HepG2 (cell line): ENCODE measurements at regions not wholly inside any gene's neighbourhood (a gene's known extent, or its start where the extent isn't known, plus 50 kb on each side); places are given as distances from the start of the nearest gene placed in this dataset.

Experiments
- ATAC-seq: fragments of 200-7000 bp; cut with Tn5 transposase; 3 replicates; pipeline ENCODE4 v1.9.1; 2020; ENCODE audit warnings: mild to moderate bottlenecking, moderate library complexity
- BruUV-seq: library from RNA; stranded (reverse); fragments of 400-500 nt; replicated peaks from 2 replicates; lab custom pipeline; 2021; lab: Mats Ljungman, UMichigan
- CTCF ChIA-PET: fragments of 300-600 bp; formaldehyde crosslinking; extraction: SDS; loops from one replicate; lab custom pipeline; 2021; ENCODE audit warnings: low total read pairs, inconsistent platforms, low intra/inter-chr PET ratio; lab: Yijun Ruan, JAX
- POLR2A ChIA-PET: fragments of 350-600 bp; sonication (Branson Sonifier 250); formaldehyde crosslinking; loops from one replicate; lab custom pipeline; 2020; ENCODE audit warnings: antibody characterized with exemption, inconsistent platforms; lab: Yijun Ruan, JAX
- DNase-seq: peaks from one replicate; pipeline ENCODE4 v3.0.0-alpha.2; 2015; ENCODE audit warnings: low spot score
- FAIRE-seq: peaks from 3 replicates; lab custom pipeline; 2011; peaks lifted over from hg19 to GRCh38; lab: Jason Lieb, UNC
- H2AFZ ChIP-seq: one replicate; pipeline ENCODE4 v1.6.1; 2011; ENCODE audit warnings: low read length, inconsistent platforms
- H3K27ac ChIP-seq: fragments of 300-600 bp; 3 replicates; pipeline ENCODE4 v1.8.0; 2011; ENCODE audit warnings: mixed run types, mild to moderate bottlenecking, mixed read lengths, low read length, inconsistent platforms; ENCODE audit not compliant: insufficient read depth; ENCODE audit errors: extremely low read length
- H3K27me3 ChIP-seq, 2 experiments: fragments of 200-600 bp in 1 of 2; 2 replicates in 1 of 2; 3 replicates in 1 of 2; pipeline versions ENCODE4 v1.6.0 to v1.8.0; 2011; ENCODE audit warnings: low read length in 2 of 2, mild to moderate bottlenecking in 2 of 2, moderate library complexity in 2 of 2, inconsistent platforms in 1 of 2; ENCODE audit not compliant: insufficient read depth in 2 of 2, control insufficient read depth in 1 of 2
- H3K36me3 ChIP-seq, 2 experiments: fragments of 200-600 bp in 1 of 2; replicated peaks in 1 of 2; 2 replicates in 1 of 2; 3 replicates in 1 of 2; pipeline versions ENCODE4 v1.5.1 to v1.8.0; 2011; ENCODE audit warnings: low read length in 2 of 2, inconsistent platforms in 1 of 2; ENCODE audit not compliant: insufficient read depth in 2 of 2, control insufficient read depth in 1 of 2
- H3K4me1 ChIP-seq: 2 replicates; pipeline ENCODE4 v1.5.1; 2012; ENCODE audit warnings: low read length, inconsistent platforms; ENCODE audit not compliant: insufficient read depth
- H3K4me2 ChIP-seq: 2 replicates; pipeline ENCODE4 v1.6.0; 2011; ENCODE audit warnings: low read depth, low read length, inconsistent platforms
- H3K4me3 ChIP-seq, 3 experiments: fragments of 200-600 bp in 1 of 3; sonication (generic), shearing (Covaris generic) in 1 of 3; replicated peaks in 1 of 3; 2 replicates each; pipeline ENCODE4 v1.5.1; 2011 to 2016; ENCODE audit warnings: low read length in 3 of 3, inconsistent platforms in 2 of 3, low read depth in 2 of 3, mild to moderate bottlenecking in 2 of 3, control low read depth in 1 of 3, mixed read lengths in 1 of 3; ENCODE audit not compliant: insufficient read depth in 1 of 3
- H3K79me2 ChIP-seq: one replicate; pipeline ENCODE4 v1.6.1; 2011; ENCODE audit warnings: low read length, inconsistent platforms; ENCODE audit not compliant: insufficient read depth
- H3K9ac ChIP-seq: 2 replicates; pipeline ENCODE4 v1.6.0; 2011; ENCODE audit warnings: mild to moderate bottlenecking, low read depth, low read length, inconsistent platforms; ENCODE audit not compliant: insufficient read depth
- H3K9me3 ChIP-seq: 2 replicates; pipeline ENCODE4 v1.5.1; 2012; ENCODE audit warnings: mild to moderate bottlenecking, low read length
- H4K20me1 ChIP-seq: 2 replicates; pipeline ENCODE4 v1.6.0; 2011; ENCODE audit warnings: inconsistent platforms, mild to moderate bottlenecking, low read length, moderate library complexity; ENCODE audit not compliant: insufficient read depth
- GRHL1 ChIP-seq: sonication (generic); formaldehyde crosslinking; conservative IDR thresholded peaks from 2 replicates; pipeline ENCODE4 v1.8.0; 2022; ENCODE audit warnings: missing genetic modification reagents
- KAT2B ChIP-seq: fragments of 150-350 bp; IDR thresholded peaks from 2 replicates; pipeline ENCODE4 v1.6.1; 2014; ENCODE audit warnings: low read depth, low read length, borderline replicate concordance
- KDM3A ChIP-seq: IDR thresholded peaks from 2 replicates; pipeline ENCODE4 v1.6.1; 2018; ENCODE audit warnings: low read depth, missing compliant biosample characterization
- RNF2 ChIP-seq: fragments of 450-650 bp; conservative IDR thresholded peaks from 2 replicates; pipeline ENCODE4 v1.6.1; 2016; ENCODE audit warnings: low read depth
- SIN3B ChIP-seq: fragments of 150-350 bp; IDR thresholded peaks from 2 replicates; pipeline ENCODE4 v1.6.1; 2014; ENCODE audit warnings: low read length
- SMC3 ChIP-seq: IDR thresholded peaks from 2 replicates; pipeline ENCODE4 v1.6.1; 2011; ENCODE audit warnings: low read length, improper control_type of control experiment
- TBP ChIP-seq: sonication (generic); formaldehyde crosslinking; IDR thresholded peaks from 2 replicates; pipeline ENCODE4 v1.5.0; 2020; ENCODE audit warnings: missing genetic modification reagents
- ZNF207 ChIP-seq: fragments of 450-650 bp; IDR thresholded peaks from 2 replicates; pipeline ENCODE4 v1.6.1; 2016; ENCODE audit warnings: antibody characterized with exemption, borderline replicate concordance
- ZNF264 ChIP-seq: sonication (generic); formaldehyde crosslinking; IDR thresholded peaks from 2 replicates; pipeline ENCODE4 v1.4.0; 2020; ENCODE audit warnings: missing genetic modification reagents
- ZNF354B ChIP-seq: sonication (generic); formaldehyde crosslinking; IDR thresholded peaks from 2 replicates; pipeline ENCODE4 v1.8.0; 2022; ENCODE audit warnings: mild to moderate bottlenecking, missing genetic modification reagents
- ZNF790 ChIP-seq: sonication (generic); formaldehyde crosslinking; IDR thresholded peaks from 2 replicates; pipeline ENCODE4 v1.8.0; 2022; ENCODE audit warnings: missing genetic modification reagents, mild to moderate bottlenecking, borderline replicate concordance
- ZSCAN29 ChIP-seq: sonication (generic); formaldehyde crosslinking; conservative IDR thresholded peaks from 2 replicates; pipeline ENCODE4 v1.4.0; 2020; ENCODE audit warnings: mild to moderate bottlenecking, missing genetic modification reagents
- ZSCAN30 ChIP-seq: sonication (generic); formaldehyde crosslinking; IDR thresholded peaks from 2 replicates; pipeline ENCODE4 v1.5.0; 2020; ENCODE audit warnings: mild to moderate bottlenecking, missing genetic modification reagents
- WGBS: methylation state at CpG from one replicate; pipeline ENCODE4 v1.1.6; 2017; ENCODE audit warnings: low lambda C conversion rate; 5-methylcytosine and 5-hydroxymethylcytosine counted together
- in situ Hi-C: cut with HindIII; loops from 2 replicates; pipeline ENCODE4 v1.10.0; 2017; ENCODE audit warnings: low pct_unique_long_range_greater_than_20kb; ENCODE audit not compliant: extremely low pct_ligation_motif_present
- intact Hi-C: fragments of 100-400 bp; cut with micrococcal nuclease; formaldehyde crosslinking; loops from one replicate; pipeline ENCODE4 v1.10.0; 2022; ENCODE audit not compliant: unreplicated experiment
- TF ChIP-seq, protein P1 (sequence below): sonication (generic); formaldehyde crosslinking; IDR thresholded peaks from 2 replicates; pipeline ENCODE4 v1.4.0; 2020; ENCODE audit warnings: missing genetic modification reagents
- TF ChIP-seq, protein P2 (sequence below): IDR thresholded peaks from 2 replicates; pipeline ENCODE4 v1.6.1; 2016; ENCODE audit warnings: missing genetic modification reagents, missing compliant biosample characterization
- TF ChIP-seq, protein P3 (sequence below): sonication (generic); formaldehyde crosslinking; IDR thresholded peaks from 2 replicates; pipeline ENCODE4 v1.5.1; 2020; ENCODE audit warnings: missing genetic modification reagents, mild to moderate bottlenecking, borderline replicate concordance

GRCh38 chr6:19050765-19051164, 663.6 kb downstream of the RNF144B start:
- in situ Hi-C loops, result no loop called here
- Histone ChIP-seq H3K4me2 (no peak overlapping the region), H3K4me3 (no peak overlapping the region), H3K9ac (no peak overlapping the region), H3K27me3 (no peaks in the 10 kb centered on the region), H3K4me1 (no peaks in the 10 kb centered on the region), H2AFZ (no peak overlapping the region), H3K27ac (no peak overlapping the region), H3K36me3 (no peaks in the 10 kb centered on the region), H3K9me3 (peaks cover 75% of the 10 kb centered on the region), H3K79me2 (no peaks in the 10 kb centered on the region), H4K20me1 (no peaks in the 10 kb centered on the region)
- FAIRE-seq (no peak), DNase-seq (no peak), ATAC-seq (no peak)
- CTCF ChIA-PET, result no interaction called here
- no peak for TF ChIP-seq ZSCAN29
- TF ChIP-seq RNF2, result no peak
- TF ChIP-seq SMC3, result no peak
- TF ChIP-seq SIN3B, result no peak
- TF ChIP-seq ZNF354B, result no peak
- TF ChIP-seq ZNF207, result no peak
- no peak for TF ChIP-seq ZNF790 (CRISPR knock-in tag)
- TF ChIP-seq KAT2B, result no peak
- TF ChIP-seq, protein P1, sequence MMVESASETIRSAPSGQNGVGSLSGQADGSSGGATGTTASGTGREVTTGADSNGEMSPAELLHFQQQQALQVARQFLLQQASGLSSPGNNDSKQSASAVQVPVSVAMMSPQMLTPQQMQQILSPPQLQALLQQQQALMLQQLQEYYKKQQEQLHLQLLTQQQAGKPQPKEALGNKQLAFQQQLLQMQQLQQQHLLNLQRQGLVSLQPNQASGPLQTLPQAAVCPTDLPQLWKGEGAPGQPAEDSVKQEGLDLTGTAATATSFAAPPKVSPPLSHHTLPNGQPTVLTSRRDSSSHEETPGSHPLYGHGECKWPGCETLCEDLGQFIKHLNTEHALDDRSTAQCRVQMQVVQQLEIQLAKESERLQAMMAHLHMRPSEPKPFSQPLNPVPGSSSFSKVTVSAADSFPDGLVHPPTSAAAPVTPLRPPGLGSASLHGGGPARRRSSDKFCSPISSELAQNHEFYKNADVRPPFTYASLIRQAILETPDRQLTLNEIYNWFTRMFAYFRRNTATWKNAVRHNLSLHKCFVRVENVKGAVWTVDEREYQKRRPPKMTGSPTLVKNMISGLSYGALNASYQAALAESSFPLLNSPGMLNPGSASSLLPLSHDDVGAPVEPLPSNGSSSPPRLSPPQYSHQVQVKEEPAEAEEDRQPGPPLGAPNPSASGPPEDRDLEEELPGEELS, result no peak
- no peak for TF ChIP-seq ZNF264
- TF ChIP-seq GRHL1 (CRISPR knock-in tag), result no peak
- TF ChIP-seq, protein P2, sequence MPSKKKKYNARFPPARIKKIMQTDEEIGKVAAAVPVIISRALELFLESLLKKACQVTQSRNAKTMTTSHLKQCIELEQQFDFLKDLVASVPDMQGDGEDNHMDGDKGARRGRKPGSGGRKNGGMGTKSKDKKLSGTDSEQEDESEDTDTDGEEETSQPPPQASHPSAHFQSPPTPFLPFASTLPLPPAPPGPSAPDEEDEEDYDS (CRISPR knock-in tag), result no peak
- no peak for TF ChIP-seq ZSCAN30 (CRISPR knock-in tag)
- TF ChIP-seq, protein P3, sequence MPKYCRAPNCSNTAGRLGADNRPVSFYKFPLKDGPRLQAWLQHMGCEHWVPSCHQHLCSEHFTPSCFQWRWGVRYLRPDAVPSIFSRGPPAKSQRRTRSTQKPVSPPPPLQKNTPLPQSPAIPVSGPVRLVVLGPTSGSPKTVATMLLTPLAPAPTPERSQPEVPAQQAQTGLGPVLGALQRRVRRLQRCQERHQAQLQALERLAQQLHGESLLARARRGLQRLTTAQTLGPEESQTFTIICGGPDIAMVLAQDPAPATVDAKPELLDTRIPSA (CRISPR knock-in tag), result no peak
- no peak for TF ChIP-seq TBP (CRISPR knock-in tag)
- no peak for TF ChIP-seq KDM3A (CRISPR knock-in tag)
- POLR2A ChIA-PET, result no interaction called here
- intact Hi-C loops, result no loop called here
- WGBS, result 80% methylated on average over 1 of the region's 3 CpGs
- no TSS peak for BruUV-seq
